Stimulated activated CD4-positive, alpha-beta T cell treated with anti-CD3 and anti-CD28 coated beads, TNF-alpha, amount 100 ng/mL, for 24 hours (primary cell): ENCODE measurements at regions not wholly inside any gene's neighbourhood (a gene's known extent, or its start where the extent isn't known, plus 50 kb on each side); places are given as distances from the start of the nearest gene placed in this dataset.
"Not testable (repeated sequence)": the region's sequence is repeated elsewhere in the genome, so short reads cannot be mapped to it uniquely, and the experiment has no call there.

ENCODE experiments used
- DNase-seq, 3 experiments: peaks; one replicate each; pipeline ENCODE4 v3.0.0-alpha.2; 2020; ENCODE audit warnings: low read depth in 3 of 3

DNA sequence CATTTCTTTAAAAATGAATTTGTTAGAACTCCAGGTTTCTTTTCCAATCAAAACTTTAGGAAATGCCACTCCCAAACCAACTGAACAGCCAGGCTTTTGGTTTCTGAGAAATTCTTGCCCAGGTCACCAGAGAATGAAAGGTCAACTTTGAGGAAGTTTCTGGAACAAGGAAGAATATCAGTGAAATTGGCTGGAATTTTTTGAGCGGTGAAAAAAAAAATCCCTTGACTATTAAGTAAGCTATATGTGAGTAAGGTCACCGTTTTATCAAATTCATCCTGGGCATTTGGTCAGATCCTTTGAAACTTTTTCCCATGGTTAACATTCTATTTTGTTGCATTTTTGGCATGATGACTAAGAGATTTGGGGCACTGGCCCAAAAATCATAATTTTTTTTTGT is 469.3 kb downstream of the LTN1 start:
- no peak for DNase-seq

GRCh38 chr21:28522014-28522799 is 470.5 kb downstream of the LTN1 start:
- DNase-seq = no peak

DNA sequence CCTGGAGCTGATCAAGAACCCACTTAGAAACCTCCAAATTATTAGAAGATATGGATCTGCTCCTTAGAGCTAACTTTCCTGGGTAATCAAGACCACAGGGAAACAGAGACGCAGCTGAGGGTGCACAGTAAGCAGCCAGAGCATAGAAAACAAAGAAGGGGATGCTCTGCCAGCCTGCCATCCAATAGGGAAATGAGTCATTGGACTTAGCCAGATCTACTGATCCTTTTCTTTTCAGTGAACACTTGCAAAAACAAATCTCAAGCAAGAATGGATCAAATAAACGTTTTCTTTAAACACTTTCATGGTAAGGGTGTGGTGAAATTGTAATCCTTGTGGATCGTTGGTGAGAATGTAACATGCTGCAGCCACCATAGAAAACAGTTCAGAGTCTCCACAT is 474.0 kb downstream of the LTN1 start:
- no peak for DNase-seq

- peak; percentile 19 to 46 (median 26) for DNase-seq
These were observed 475.6 kb downstream of the LTN1 start for GRCh38 chr21:28516991-28517592.

- no peak for DNase-seq
These were observed 476.7 kb downstream of the LTN1 start for GRCh38 chr21:28516021-28516420.

DNA sequence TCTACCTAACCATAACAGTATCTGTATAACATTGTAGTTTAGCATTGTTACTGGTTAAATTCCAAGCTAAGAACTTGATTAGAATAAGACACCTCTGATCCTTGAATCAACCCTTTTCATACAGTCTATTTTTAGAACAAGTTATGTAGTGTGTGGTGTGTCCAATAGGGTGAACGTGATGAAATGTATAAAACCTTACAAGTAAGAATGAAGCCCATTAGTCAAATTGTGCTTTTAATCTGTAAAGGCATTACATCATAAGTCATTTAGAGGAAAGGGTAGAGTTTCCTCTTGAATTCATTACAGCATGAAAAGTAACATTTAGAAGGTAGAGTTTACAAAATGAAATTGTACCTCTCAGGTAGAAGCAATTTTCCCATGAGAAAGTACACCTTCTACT is 479.2 kb downstream of the LTN1 start:
- DNase-seq = no peak

GRCh38 chr21:28509031-28509430 is 483.6 kb downstream of the LTN1 start:
- DNase-seq = no peak

DNA sequence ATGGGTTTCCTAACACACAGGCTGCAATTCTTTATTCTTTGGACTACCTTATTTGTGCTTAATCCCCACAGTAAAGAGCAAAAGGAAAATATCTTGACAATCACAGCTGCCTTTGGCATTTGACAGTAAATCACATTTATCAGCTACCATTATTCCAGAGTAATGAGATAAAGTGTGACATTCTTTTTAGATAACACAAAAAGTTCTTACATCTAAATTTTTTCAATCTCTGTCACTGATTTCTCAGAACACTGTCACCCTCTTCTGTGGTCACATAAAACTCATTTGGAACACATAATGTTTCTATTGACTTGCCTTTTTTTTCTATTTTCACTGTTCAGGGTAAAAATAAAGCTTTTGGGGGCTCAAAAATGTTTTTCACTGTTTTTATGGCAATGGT is 484.6 kb downstream of the LTN1 start:
- no peak for DNase-seq

GRCh38 chr21:28496517-28496916 is 496.2 kb downstream of the LTN1 start:
- no peak for DNase-seq

GRCh38 chr21:28492127-28492526 is 500.6 kb downstream of the LTN1 start:
- no peak for DNase-seq

GRCh38 chr21:28489821-28490350 is 502.8 kb downstream of the LTN1 start:
- DNase-seq = no peak

GRCh38 chr21:28489162-28489561 is 503.5 kb downstream of the LTN1 start:
- no peak for DNase-seq

- no peak for DNase-seq
These were observed 505.1 kb downstream of the LTN1 start for GRCh38 chr21:28487455-28488070.

GRCh38 chr21:28485301-28486022 is 507.2 kb downstream of the LTN1 start:
- DNase-seq = no peak

DNA sequence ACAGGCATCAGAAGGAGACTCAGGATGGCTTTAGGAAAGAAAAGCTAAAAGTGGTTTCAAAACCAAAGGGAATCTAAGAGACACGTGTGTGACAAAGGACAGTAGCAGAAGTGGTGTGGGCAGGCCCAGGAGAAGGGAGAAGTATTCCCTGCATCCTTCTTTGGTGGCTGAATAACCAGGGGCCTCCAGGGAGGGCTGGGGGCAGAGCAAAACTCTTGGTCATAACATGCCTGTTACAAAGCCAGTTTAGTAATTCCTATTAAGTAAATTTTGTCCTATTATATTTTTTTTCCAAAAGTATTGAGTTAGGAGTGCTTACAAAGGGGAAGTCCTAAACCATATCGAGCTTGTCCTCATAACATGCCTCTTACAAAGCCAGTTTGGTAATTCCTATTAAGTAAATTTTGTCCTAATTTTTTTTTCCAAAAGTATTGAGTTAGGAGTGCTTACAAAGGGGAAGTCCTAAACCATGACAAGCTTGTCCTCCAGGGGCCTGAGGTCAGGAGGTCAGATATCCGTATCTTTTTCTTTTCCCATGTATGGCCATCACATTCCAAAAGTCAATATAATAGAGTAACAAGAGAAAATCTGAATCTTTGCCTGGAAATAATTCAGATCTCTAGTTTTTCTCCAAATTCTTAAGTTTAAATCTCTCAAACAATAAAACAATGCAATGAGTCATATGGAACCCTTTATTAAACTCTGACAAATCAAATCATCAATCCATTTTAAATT is 509.2 kb downstream of the LTN1 start:
- DNase-seq = no peak

- no peak for DNase-seq
These were observed 510.0 kb downstream of the LTN1 start for GRCh38 chr21:28482657-28483056.

GRCh38 chr21:28480470-28480869 is 512.2 kb downstream of the LTN1 start:
- DNase-seq = no peak

DNA sequence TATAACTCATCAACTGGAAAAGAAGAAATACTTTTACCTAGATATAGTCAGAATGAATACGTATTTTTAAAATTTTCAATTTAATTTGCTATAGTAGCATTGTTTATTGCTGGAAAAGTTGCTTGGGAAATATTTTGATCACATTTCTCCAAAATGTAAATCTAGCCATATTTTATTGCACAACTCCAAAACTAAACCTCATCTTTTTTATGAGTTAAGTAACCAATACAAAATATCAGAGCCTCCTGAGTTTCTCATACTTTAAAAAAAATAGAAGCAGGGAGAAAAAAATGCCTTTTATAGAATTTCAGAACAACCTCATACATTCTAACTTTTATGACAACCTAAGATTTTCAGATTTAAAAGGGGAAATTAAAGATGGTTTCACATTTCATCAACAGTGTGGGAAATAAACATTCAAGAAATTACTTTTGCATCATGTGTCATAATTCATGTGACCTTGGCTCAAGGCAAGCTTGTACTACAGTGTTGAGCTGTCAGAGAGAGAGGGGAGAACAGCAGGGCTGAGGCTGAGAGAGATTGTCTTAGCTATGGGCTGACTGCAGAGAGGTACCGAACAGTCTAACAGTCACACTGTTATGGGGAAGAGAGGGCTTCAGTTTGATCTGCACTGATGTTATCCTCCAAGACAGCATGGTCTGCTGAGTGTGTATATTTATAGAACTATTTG is 519.0 kb downstream of the LTN1 start:
- no peak for DNase-seq

DNA sequence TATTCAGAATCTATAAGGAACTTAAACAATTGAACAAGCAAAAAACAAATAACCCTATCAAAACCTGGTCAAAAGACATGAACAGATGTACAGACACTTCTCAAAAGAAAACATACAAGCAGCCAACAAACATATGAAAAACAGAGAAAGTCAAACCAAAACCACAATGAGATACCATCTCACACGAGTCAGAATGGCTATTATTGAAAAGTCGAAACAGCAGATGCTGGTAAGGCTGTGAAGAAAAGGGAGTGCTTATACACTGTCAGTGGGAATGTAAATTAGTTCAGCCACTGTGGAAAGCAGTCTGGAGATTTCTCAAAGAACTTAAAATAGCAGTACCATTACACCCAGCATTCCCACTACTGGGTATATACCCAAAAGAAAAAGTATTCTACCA is 520.1 kb downstream of the LTN1 start:
- not testable (repeated sequence) for DNase-seq

DNA sequence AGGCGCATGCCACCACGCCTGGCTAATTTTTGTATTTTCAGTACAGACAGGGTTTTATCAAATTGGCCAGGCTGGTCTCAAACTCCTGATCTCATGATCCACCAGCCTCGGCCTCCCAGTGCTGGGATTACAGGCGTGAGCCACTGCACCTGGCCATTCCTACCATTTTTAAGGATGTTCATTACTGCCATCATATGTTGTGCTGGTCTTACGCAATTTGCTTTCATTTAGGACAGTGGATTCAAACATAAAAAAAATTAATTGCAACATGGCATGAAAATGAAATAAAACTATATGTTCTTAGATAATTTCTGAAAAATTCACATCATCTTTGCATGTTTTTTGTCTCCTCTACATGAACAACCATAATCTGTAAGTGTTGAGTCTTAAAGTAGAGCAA is 527.7 kb downstream of the LTN1 start:
- no peak for DNase-seq

DNA sequence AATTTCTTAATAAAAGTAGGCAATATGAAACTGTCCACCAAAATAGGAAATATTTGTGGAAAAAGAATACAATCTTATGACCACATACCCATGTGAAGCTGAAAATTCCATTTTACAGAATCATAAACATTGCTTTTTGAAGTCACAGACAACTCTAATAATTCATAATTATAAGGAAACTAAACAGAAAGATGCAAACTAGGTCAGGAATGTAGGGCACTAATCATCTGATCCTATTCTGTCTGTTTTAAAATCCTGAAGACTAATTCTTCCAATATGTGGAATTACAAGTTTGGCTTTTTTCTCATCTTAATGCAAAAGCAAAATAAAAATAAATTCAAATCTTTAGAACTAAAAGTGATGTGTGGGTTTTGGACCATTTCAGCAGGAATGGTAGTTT is 528.6 kb downstream of the LTN1 start:
- DNase-seq = no peak
